ENCODE measurements at regions not wholly inside any gene's neighbourhood (a gene's known extent, or its start where the extent isn't known, plus 50 kb on each side); places are given as distances from the start of the nearest gene placed in this dataset.

DNA sequence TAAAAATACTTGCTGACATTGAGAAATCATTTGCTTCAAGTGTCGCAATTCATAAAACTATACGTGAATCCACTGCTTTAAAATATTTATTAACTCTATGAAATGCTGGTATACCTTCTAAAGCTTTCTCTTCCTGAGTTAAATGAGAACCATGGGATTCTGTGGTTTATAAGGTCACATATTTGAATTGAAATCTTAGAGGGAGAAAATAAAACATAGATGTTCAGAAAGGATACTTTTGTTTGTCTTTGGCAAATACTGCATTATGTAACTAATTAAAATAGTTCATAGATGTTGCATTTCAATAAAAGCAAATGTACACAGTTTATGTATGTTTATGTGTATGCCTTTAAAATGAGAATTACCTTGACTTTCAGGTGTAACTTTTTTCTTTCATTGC lies 250.1 kb downstream of the FAM170A start:
- TF ChIP-seq, protein P1, sequence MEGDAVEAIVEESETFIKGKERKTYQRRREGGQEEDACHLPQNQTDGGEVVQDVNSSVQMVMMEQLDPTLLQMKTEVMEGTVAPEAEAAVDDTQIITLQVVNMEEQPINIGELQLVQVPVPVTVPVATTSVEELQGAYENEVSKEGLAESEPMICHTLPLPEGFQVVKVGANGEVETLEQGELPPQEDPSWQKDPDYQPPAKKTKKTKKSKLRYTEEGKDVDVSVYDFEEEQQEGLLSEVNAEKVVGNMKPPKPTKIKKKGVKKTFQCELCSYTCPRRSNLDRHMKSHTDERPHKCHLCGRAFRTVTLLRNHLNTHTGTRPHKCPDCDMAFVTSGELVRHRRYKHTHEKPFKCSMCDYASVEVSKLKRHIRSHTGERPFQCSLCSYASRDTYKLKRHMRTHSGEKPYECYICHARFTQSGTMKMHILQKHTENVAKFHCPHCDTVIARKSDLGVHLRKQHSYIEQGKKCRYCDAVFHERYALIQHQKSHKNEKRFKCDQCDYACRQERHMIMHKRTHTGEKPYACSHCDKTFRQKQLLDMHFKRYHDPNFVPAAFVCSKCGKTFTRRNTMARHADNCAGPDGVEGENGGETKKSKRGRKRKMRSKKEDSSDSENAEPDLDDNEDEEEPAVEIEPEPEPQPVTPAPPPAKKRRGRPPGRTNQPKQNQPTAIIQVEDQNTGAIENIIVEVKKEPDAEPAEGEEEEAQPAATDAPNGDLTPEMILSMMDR (IDR thresholded peaks at IDR 0.05), result no peak
- no peak for TF ChIP-seq EZH2 (IDR thresholded peaks at IDR 0.05; ENCODE audit: borderline replicate concordance, insufficient read depth, low read depth, low read length, poor library complexity, severe bottlenecking)

Data from B cell (primary cell).